Panc1 (cell line): ENCODE measurements at regions not wholly inside any gene's neighbourhood (a gene's known extent, or its start where the extent isn't known, plus 50 kb on each side); places are given as distances from the start of the nearest gene placed in this dataset.

Experiments used
- ATAC-seq: fragments of 200-7000 bp; cut with Tn5 transposase; 2 replicates; pipeline ENCODE4 v1.9.1; 2020; ENCODE audit warnings: mild to moderate bottlenecking, moderate library complexity
- BruUV-seq: library from RNA; stranded (reverse); fragments of 400-500 nt; replicated peaks from 2 replicates; lab custom pipeline; 2021; lab: Mats Ljungman, UMichigan
- CTCF ChIA-PET: fragments of 300-600 bp; sonication (Branson Sonifier 250); formaldehyde crosslinking; loops from one replicate; lab custom pipeline; 2022; ENCODE audit warnings: antibody characterized with exemption; lab: Charles Lee
- POLR2A ChIA-PET: fragments of 300-600 bp; sonication (Branson Sonifier 250); formaldehyde crosslinking; loops from one replicate; lab custom pipeline; 2022; ENCODE audit warnings: antibody characterized with exemption; lab: Charles Lee
- DNase-seq: peaks from one replicate; pipeline ENCODE4 v3.0.0-alpha.2; 2010; ENCODE audit warnings: low read depth, low spot score
- H3K27ac ChIP-seq: 2 replicates; pipeline ENCODE4 v1.5.1; 2011; ENCODE audit warnings: mild to moderate bottlenecking, low read length, inconsistent platforms
- H3K27me3 ChIP-seq: fragments of 200-500 bp; sonication (Bioruptor generic); 2 replicates; pipeline ENCODE4 v1.6.0; 2014; ENCODE audit warnings: low read length, inconsistent platforms; ENCODE audit not compliant: control insufficient read depth, insufficient read depth
- H3K36me3 ChIP-seq: fragments of 200-500 bp; sonication (Bioruptor generic); 2 replicates; pipeline ENCODE4 v1.5.1; 2014; ENCODE audit warnings: inconsistent platforms, mild to moderate bottlenecking, low read length, moderate library complexity; ENCODE audit not compliant: control insufficient read depth, insufficient read depth
- H3K4me1 ChIP-seq: 2 replicates; pipeline ENCODE4 v1.5.1; 2011; ENCODE audit warnings: inconsistent platforms, mild to moderate bottlenecking, low read length, moderate library complexity; ENCODE audit not compliant: control insufficient read depth, insufficient read depth
- H3K4me3 ChIP-seq, 2 experiments: 2 replicates each; pipeline ENCODE4 v1.5.1; 2011 to 2012; ENCODE audit warnings: low read depth in 2 of 2, low read length in 2 of 2, mild to moderate bottlenecking in 2 of 2, inconsistent platforms in 1 of 2, moderate library complexity in 1 of 2
- H3K9me3 ChIP-seq: fragments of 200-500 bp; sonication (Bioruptor generic); 2 replicates; pipeline ENCODE4 v1.5.1; 2014; ENCODE audit warnings: low read depth, mild to moderate bottlenecking, inconsistent platforms, low read length, moderate library complexity; ENCODE audit not compliant: control insufficient read depth, insufficient read depth
- CTCF ChIP-seq: fragments of 450-650 bp; IDR thresholded peaks from 2 replicates; pipeline ENCODE4 v1.5.1; 2017; ENCODE audit warnings: mild to moderate bottlenecking
- POLR2AphosphoS5 ChIP-seq: IDR thresholded peaks from 2 replicates; pipeline ENCODE4 v1.6.1; 2012; ENCODE audit warnings: mild to moderate bottlenecking, low read depth, low read length, moderate library complexity
- REST ChIP-seq, 2 experiments: IDR thresholded peaks; 2 replicates each; pipeline ENCODE4 v1.6.1; 2011 to 2012; ENCODE audit warnings: low read depth in 2 of 2, control low read depth in 1 of 2, low read length in 1 of 2, mild to moderate bottlenecking in 1 of 2, moderate library complexity in 1 of 2; ENCODE audit not compliant: insufficient read depth in 1 of 2
- SIN3A ChIP-seq: IDR thresholded peaks from 2 replicates; pipeline ENCODE4 v1.6.1; 2012; ENCODE audit warnings: low read depth, mild to moderate bottlenecking, low read length, moderate library complexity, borderline replicate concordance; ENCODE audit not compliant: insufficient read depth
- TCF7L2 ChIP-seq: IDR thresholded peaks from 2 replicates; pipeline ENCODE4 v1.6.1; 2011; ENCODE audit warnings: mild to moderate bottlenecking, low read depth, low read length, inconsistent platforms
- in situ Hi-C: cut with HindIII; loops from 2 replicates; pipeline ENCODE4 v1.10.0; 2016; ENCODE audit warnings: low sequenced_read_pairs, low pct_unique_long_range_greater_than_20kb
- intact Hi-C: fragments of 100-400 bp; cut with micrococcal nuclease; formaldehyde crosslinking; loops from one replicate; pipeline ENCODE4 v1.10.0; 2022; ENCODE audit not compliant: unreplicated experiment

GRCh38 chr12:90239732-90240260 is 531.2 kb upstream of the ATP2B1 start:
- in situ Hi-C loops (no loop called here), intact Hi-C loops (no loop called here)
- CTCF ChIA-PET, result no interaction called here
- Histone ChIP-seq H3K4me1 (no peaks in the 10 kb centered on the region), H3K27ac (no peak overlapping the region), H3K9me3 (no peaks in the 10 kb centered on the region), H3K4me3 (no peak overlapping the region), H3K27me3 (no peaks in the 10 kb centered on the region), H3K36me3 (no peaks in the 10 kb centered on the region)
- POLR2A ChIA-PET, result no interaction called here
- ATAC-seq, result no peak
- BruUV-seq, result no TSS peak
- TF ChIP-seq CTCF, result no peak
- DNase-seq, result no peak

GRCh38 chr12:90238663-90239271 is 530.1 kb upstream of the ATP2B1 start:
- in situ Hi-C loops, result no loop called here
- CTCF ChIA-PET, result no interaction called here
- no peak overlapping the region for H3K27ac ChIP-seq
- DNase-seq (no peak), ATAC-seq (no peak)
- no TSS peak for BruUV-seq
- POLR2A ChIA-PET, result no interaction called here
- TF ChIP-seq POLR2AphosphoS5 (no peak), REST (IDR thresholded peaks at IDR 0.05; ENCODE audit: insufficient read depth in 1 of 2, low read depth in 2 of 2, low read length in 1 of 2) (no peak), SIN3A (no peak), TCF7L2 (no peak), CTCF (no peak)
- no peaks in the 10 kb centered on the region for H3K4me1 ChIP-seq
- H3K36me3 ChIP-seq, result no peaks in the 10 kb centered on the region
- no peaks in the 10 kb centered on the region for H3K27me3 ChIP-seq
- no peaks in the 10 kb centered on the region for H3K9me3 ChIP-seq
- no peak overlapping the region for H3K4me3 ChIP-seq
- intact Hi-C loops, result no loop called here
